Breast epithelium (tissue), 4 donors: ENCODE measurements at regions not wholly inside any gene's neighbourhood (a gene's known extent, or its start where the extent isn't known, plus 50 kb on each side); places are given as distances from the start of the nearest gene placed in this dataset.

Source experiments
- DNase-seq, 2 donors: peaks; one replicate each; pipeline ENCODE4 v3.0.0-alpha.2; 2019; ENCODE audit warnings: low spot score in 2 of 2
- H3K27ac ChIP-seq, 2 donors: fragments of 200-600 bp; sonication (generic) in 1 of 2; one replicate each; pipeline ENCODE4 v1.5.1; 2016 to 2019; ENCODE audit warnings: mild to moderate bottlenecking in 1 of 2
- H3K27me3 ChIP-seq, 2 donors: fragments of 200-600 bp; sonication (generic) in 1 of 2; one replicate each; pipeline versions ENCODE4 v1.5.1 to v1.6.0; 2017 to 2019; ENCODE audit warnings: control low read depth in 1 of 2, mild to moderate bottlenecking in 1 of 2
- H3K36me3 ChIP-seq: fragments of 200-600 bp; one replicate; pipeline ENCODE4 v1.5.1; 2019
- H3K4me1 ChIP-seq, 2 donors: fragments of 200-600 bp; sonication (generic); one replicate each; pipeline ENCODE4 v1.5.1; 2016 to 2019; ENCODE audit warnings: control low read depth in 1 of 2
- H3K4me3 ChIP-seq, 3 donors: fragments of 200-600 bp; sonication (generic); 1 replicate in 2 of 3; 2 replicates in 1 of 3; pipeline ENCODE4 v1.5.1; 2016 to 2019; ENCODE audit warnings: mild to moderate bottlenecking in 3 of 3, moderate library complexity in 2 of 3
- H3K9me3 ChIP-seq, 2 donors: fragments of 200-600 bp; sonication (generic) in 1 of 2; one replicate each; pipeline ENCODE4 v1.5.1; 2016 to 2019; ENCODE audit warnings: control low read depth in 1 of 2
- POLR2A ChIP-seq: fragments of 450-650 bp; IDR thresholded peaks from one replicate; pipeline ENCODE4 v1.6.1; 2016; ENCODE audit warnings: antibody characterized with exemption, mild to moderate bottlenecking, moderate library complexity
- POLR2AphosphoS5 ChIP-seq, 3 donors: sonication (generic); formaldehyde crosslinking; IDR thresholded peaks; one replicate each; pipeline ENCODE4 v1.6.1; 2017; ENCODE audit warnings: antibody characterized with exemption in 3 of 3
- intact Hi-C: fragments of 100-400 bp; cut with DNase I; formaldehyde crosslinking; loops from one replicate; pipeline ENCODE4 v1.15.1; 2023; ENCODE audit warnings: low total_unique reads
- TF ChIP-seq, protein P1 (sequence below), 3 donors: fragments of 450-650 bp; IDR thresholded peaks; one replicate each; pipeline ENCODE4 v1.5.1; 2016 to 2017; ENCODE audit warnings: antibody characterized with exemption in 3 of 3, mild to moderate bottlenecking in 3 of 3, moderate library complexity in 3 of 3

DNA sequence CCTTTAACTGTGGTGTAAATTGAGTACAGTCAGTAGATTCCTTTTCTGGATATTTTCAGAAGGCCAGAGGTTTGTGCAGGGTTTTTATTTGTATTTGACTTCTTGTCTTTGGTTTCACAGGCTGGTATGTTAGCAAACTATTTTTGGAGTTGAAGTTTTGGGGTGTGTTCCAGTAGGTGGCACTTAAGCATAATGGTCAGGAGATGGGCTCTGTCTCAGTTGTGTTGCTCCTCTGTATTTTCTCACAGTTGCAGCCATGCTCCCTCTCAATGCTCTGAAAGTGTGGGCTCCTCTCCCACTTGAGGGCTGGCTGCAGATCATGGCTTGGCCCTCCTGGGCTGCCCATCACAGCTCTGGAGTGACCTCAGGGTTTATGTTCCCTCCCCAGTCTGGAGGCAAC, 267.0 kb upstream of the PCSK5 start:
- no peaks in the 10 kb centered on the region for H3K36me3 ChIP-seq
- no peak overlapping the region for H3K4me3 ChIP-seq
- intact Hi-C loops = no loop called here
- H3K27ac ChIP-seq = no peak overlapping the region
- DNase-seq = no peak
- peaks cover 0 to 3% of the 10 kb centered on the region in 2 donors for H3K27me3 ChIP-seq
- no peaks in the 10 kb centered on the region for H3K4me1 ChIP-seq
- no peaks in the 10 kb centered on the region for H3K9me3 ChIP-seq
- TF ChIP-seq POLR2A (no peak), POLR2AphosphoS5 (IDR thresholded peaks at IDR 0.05) (no peak)
- TF ChIP-seq, protein P1, sequence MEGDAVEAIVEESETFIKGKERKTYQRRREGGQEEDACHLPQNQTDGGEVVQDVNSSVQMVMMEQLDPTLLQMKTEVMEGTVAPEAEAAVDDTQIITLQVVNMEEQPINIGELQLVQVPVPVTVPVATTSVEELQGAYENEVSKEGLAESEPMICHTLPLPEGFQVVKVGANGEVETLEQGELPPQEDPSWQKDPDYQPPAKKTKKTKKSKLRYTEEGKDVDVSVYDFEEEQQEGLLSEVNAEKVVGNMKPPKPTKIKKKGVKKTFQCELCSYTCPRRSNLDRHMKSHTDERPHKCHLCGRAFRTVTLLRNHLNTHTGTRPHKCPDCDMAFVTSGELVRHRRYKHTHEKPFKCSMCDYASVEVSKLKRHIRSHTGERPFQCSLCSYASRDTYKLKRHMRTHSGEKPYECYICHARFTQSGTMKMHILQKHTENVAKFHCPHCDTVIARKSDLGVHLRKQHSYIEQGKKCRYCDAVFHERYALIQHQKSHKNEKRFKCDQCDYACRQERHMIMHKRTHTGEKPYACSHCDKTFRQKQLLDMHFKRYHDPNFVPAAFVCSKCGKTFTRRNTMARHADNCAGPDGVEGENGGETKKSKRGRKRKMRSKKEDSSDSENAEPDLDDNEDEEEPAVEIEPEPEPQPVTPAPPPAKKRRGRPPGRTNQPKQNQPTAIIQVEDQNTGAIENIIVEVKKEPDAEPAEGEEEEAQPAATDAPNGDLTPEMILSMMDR (IDR thresholded peaks at IDR 0.05) = no peak

DNA sequence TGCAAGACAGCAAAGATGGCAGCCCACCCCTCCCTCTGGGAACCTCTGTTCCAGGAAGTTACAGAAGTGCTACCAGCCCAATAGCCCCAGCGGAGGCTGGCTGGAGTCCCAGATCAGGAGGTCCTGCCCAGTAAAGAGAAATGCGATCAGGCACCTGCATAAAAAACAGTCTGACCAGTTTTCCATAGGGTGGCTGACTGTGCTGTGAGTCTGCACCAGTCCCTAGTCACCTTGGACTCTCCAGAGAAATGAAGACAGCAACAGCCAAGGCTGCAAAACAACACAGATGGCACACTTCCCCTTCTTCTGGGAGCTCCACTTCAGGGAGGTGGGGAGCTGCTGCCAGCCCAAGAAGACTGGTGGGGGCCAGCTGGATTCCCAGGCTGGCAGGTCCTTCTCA, 265.5 kb upstream of the PCSK5 start:
- DNase-seq = no peak
- Histone ChIP-seq H3K4me3 (no peak overlapping the region), H3K27me3 (peaks cover 0 to 3% of the 10 kb centered on the region in 2 donors), H3K36me3 (no peaks in the 10 kb centered on the region), H3K4me1 (no peaks in the 10 kb centered on the region), H3K27ac (no peak overlapping the region), H3K9me3 (no peaks in the 10 kb centered on the region)
- intact Hi-C loops = no loop called here
- TF ChIP-seq, protein P1 (IDR thresholded peaks at IDR 0.05) = no peak
- TF ChIP-seq POLR2A (no peak), POLR2AphosphoS5 (IDR thresholded peaks at IDR 0.05) (no peak)

DNA sequence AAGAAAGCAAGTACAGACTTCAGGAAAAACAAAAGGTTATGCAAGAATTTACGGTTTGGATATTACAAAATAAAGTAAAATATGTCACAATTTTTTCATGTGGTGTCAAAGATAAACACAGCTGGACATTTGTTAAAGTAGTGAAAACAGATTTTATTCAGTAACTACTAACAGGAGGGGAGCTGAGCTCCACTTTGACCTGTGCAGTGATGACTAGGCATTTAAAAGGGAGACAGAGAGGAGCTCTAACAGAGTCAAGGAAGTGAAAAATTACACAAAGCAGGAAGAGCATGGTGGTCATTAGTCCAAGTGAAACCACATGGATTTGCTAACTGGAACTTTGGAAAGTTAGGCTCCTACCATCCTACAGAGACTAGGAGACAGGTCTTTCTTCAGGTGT, 263.6 kb upstream of the PCSK5 start:
- no peak for DNase-seq
- Histone ChIP-seq H3K27me3 (peaks cover 0 to 3% of the 10 kb centered on the region in 2 donors), H3K4me3 (no peak overlapping the region), H3K27ac (no peak overlapping the region), H3K36me3 (no peaks in the 10 kb centered on the region), H3K9me3 (no peaks in the 10 kb centered on the region), H3K4me1 (no peaks in the 10 kb centered on the region)
- no peak for TF ChIP-seq POLR2A
- TF ChIP-seq, protein P1 (IDR thresholded peaks at IDR 0.05) = no peak
- TF ChIP-seq POLR2AphosphoS5 (IDR thresholded peaks at IDR 0.05) = no peak
- intact Hi-C loops = no loop called here

DNA sequence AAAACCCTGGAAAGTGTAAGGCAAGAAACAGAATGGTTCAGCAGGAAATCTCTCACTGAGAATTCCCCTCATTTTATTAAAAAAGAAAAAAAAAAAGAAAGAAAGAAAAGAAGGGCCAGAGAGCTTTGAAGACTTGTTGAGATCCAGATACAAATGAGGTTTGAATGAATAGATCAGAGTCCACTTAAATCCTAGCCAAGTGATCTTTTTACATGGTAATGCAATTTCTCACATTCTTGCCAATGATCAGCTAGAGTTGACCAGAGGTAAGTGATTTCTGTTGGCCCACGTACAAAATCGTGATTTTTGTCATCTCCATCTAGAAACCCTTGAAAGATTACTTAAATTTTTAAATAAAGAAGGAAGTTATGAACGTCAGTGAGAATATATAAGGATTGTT, 261.5 kb upstream of the PCSK5 start:
- Histone ChIP-seq H3K27me3 (peaks cover 0 to 3% of the 10 kb centered on the region in 2 donors), H3K4me1 (no peaks in the 10 kb centered on the region), H3K36me3 (no peaks in the 10 kb centered on the region), H3K27ac (no peak overlapping the region), H3K4me3 (no peak overlapping the region), H3K9me3 (no peaks in the 10 kb centered on the region)
- TF ChIP-seq, protein P1 (IDR thresholded peaks at IDR 0.05) = no peak
- TF ChIP-seq POLR2AphosphoS5 (IDR thresholded peaks at IDR 0.05) = no peak
- TF ChIP-seq POLR2A = no peak
- no peak for DNase-seq
- intact Hi-C loops = no loop called here

DNA sequence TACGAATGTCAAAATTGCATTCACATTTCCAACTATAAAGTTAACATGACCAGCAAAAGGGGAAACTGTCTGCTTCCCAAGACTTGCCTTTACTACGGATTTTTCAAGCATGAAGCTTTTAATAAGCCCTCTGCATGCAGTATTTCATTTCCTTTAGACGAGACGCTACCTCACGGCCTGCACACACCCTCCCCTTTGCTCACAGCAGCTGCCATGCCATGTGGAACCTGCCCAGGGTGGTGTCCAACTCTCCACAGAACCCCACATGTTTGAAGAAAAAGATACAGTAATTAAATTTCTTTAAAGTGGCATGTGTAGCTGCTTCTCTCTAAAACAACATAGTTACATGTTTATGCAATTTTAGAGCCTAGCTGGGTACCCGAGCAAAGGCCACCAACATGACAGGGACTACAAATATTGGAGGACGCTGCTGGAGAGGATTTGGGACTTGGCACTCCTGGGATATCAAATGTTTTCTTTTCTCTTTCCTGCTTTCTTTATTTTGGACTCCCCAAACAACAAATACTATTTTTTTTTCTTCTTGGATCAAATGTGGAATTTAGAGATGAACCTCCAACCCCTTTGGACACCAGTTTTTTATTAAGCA, 256.9 kb upstream of the PCSK5 start:
- H3K4me1 ChIP-seq = no peaks in the 10 kb centered on the region
- TF ChIP-seq POLR2AphosphoS5 (IDR thresholded peaks at IDR 0.05) = no peak
- TF ChIP-seq, protein P1 (IDR thresholded peaks at IDR 0.05) = no peak
- no peak for TF ChIP-seq POLR2A
- no peak overlapping the region for H3K4me3 ChIP-seq
- no peak overlapping the region for H3K27ac ChIP-seq
- H3K9me3 ChIP-seq = no peaks in the 10 kb centered on the region
- no peaks in the 10 kb centered on the region for H3K36me3 ChIP-seq
- no peak for DNase-seq
- no peaks in the 10 kb centered on the region for H3K27me3 ChIP-seq
- intact Hi-C loops = no loop called here
